SU-DHL-6 (cell line): ENCODE measurements at regions not wholly inside any gene's neighbourhood (a gene's known extent, or its start where the extent isn't known, plus 50 kb on each side); places are given as distances from the start of the nearest gene placed in this dataset.

Experiments
- EZH2phosphoT487 ChIP-seq: fragments of 200-600 bp; sonication (generic), shearing (Covaris generic); conservative IDR thresholded peaks from 2 replicates; pipeline ENCODE4 v1.6.1; 2018; ENCODE audit warnings: mild to moderate bottlenecking, antibody characterized with exemption, low read length, moderate library complexity, mixed read lengths
- TF ChIP-seq, protein P1 (sequence below): fragments of 200-600 bp; sonication (generic); IDR thresholded peaks from one replicate; pipeline ENCODE4 v1.5.1; 2017; ENCODE audit warnings: antibody characterized with exemption, mild to moderate bottlenecking, low read length, moderate library complexity; ENCODE audit not compliant: insufficient read depth, poor library complexity, severe bottlenecking

DNA sequence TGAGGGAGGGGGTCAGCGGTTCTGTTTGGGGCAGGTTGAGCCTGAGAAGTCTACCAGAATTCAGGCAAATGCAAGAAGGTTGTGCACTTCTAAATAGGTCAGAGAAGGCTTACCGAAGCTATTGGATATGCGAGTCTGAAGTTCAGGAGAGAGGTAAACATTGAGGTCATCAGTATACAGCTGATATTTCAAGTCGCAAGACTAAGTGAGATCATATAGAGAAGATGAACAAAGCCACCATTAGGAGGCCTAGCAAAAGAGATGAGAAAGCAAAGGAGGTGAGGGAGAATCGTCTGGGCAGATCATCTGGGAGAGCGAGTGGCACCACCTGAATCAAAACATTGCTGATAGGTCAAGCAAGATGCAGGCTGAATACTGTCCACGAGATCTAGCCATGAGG is 430.6 kb downstream of the BUD13 start:
- TF ChIP-seq, protein P1, sequence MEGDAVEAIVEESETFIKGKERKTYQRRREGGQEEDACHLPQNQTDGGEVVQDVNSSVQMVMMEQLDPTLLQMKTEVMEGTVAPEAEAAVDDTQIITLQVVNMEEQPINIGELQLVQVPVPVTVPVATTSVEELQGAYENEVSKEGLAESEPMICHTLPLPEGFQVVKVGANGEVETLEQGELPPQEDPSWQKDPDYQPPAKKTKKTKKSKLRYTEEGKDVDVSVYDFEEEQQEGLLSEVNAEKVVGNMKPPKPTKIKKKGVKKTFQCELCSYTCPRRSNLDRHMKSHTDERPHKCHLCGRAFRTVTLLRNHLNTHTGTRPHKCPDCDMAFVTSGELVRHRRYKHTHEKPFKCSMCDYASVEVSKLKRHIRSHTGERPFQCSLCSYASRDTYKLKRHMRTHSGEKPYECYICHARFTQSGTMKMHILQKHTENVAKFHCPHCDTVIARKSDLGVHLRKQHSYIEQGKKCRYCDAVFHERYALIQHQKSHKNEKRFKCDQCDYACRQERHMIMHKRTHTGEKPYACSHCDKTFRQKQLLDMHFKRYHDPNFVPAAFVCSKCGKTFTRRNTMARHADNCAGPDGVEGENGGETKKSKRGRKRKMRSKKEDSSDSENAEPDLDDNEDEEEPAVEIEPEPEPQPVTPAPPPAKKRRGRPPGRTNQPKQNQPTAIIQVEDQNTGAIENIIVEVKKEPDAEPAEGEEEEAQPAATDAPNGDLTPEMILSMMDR, result no peak
- TF ChIP-seq EZH2phosphoT487, result no peak
